GM23248 (cell line): ENCODE measurements at regions not wholly inside any gene's neighbourhood (a gene's known extent, or its start where the extent isn't known, plus 50 kb on each side); places are given as distances from the start of the nearest gene placed in this dataset.

Experiments
- DNase-seq: peaks from one replicate; pipeline ENCODE4 v3.0.0-alpha.2; 2015
- H2AFZ ChIP-seq: fragments of 200-600 bp; sonication (generic); 2 replicates; pipeline ENCODE4 v1.6.1; 2016; ENCODE audit warnings: antibody characterized with exemption
- H3F3A ChIP-seq: fragments of 200-600 bp; sonication (generic); 2 replicates; pipeline ENCODE4 v1.6.1; 2016; ENCODE audit warnings: mild to moderate bottlenecking, antibody characterized with exemption, mixed run types; ENCODE audit not compliant: insufficient read depth
- H3K27ac ChIP-seq: fragments of 200-600 bp; sonication (generic); 2 replicates; pipeline ENCODE4 v1.5.1; 2016; ENCODE audit warnings: mild to moderate bottlenecking
- H3K27me3 ChIP-seq: fragments of 200-600 bp; sonication (generic); replicated peaks from 2 replicates; pipeline ENCODE4 v1.6.1; 2016; ENCODE audit warnings: mild to moderate bottlenecking; ENCODE audit not compliant: insufficient read depth
- H3K36me3 ChIP-seq: fragments of 200-600 bp; sonication (generic); 2 replicates; pipeline ENCODE4 v1.6.1; 2016; ENCODE audit warnings: low read depth, mild to moderate bottlenecking
- H3K4me1 ChIP-seq: fragments of 200-600 bp; sonication (generic); 2 replicates; pipeline ENCODE4 v1.6.1; 2016; ENCODE audit warnings: mild to moderate bottlenecking; ENCODE audit not compliant: insufficient read depth
- H3K4me2 ChIP-seq: fragments of 200-600 bp; sonication (generic); one replicate; pipeline ENCODE4 v1.6.1; 2016; ENCODE audit warnings: mild to moderate bottlenecking; ENCODE audit not compliant: unreplicated experiment
- H3K4me3 ChIP-seq: fragments of 200-600 bp; sonication (generic); 2 replicates; pipeline ENCODE4 v1.5.1; 2016; ENCODE audit warnings: mild to moderate bottlenecking
- H3K79me2 ChIP-seq: fragments of 200-600 bp; sonication (generic); 2 replicates; pipeline ENCODE4 v1.6.1; 2016; ENCODE audit warnings: mild to moderate bottlenecking; ENCODE audit not compliant: insufficient read depth
- H3K9ac ChIP-seq: fragments of 200-600 bp; sonication (generic); 2 replicates; pipeline ENCODE4 v1.6.1; 2016; ENCODE audit warnings: mild to moderate bottlenecking
- H3K9me2 ChIP-seq: fragments of 200-600 bp; sonication (generic); 2 replicates; pipeline ENCODE4 v1.6.1; 2016; ENCODE audit warnings: mixed run types, mild to moderate bottlenecking, moderate library complexity; ENCODE audit not compliant: insufficient read depth
- H3K9me3 ChIP-seq: fragments of 200-600 bp; sonication (generic); one replicate; pipeline ENCODE4 v1.6.1; 2017; ENCODE audit warnings: low read depth
- H4K20me1 ChIP-seq: fragments of 200-600 bp; sonication (generic); 2 replicates; pipeline ENCODE4 v1.6.0; 2016; ENCODE audit not compliant: insufficient read depth
- EZH2 ChIP-seq: fragments of 200-600 bp; sonication (generic); IDR thresholded peaks from 2 replicates; pipeline ENCODE4 v1.6.1; 2018; ENCODE audit warnings: antibody characterized with exemption, mild to moderate bottlenecking; ENCODE audit not compliant: insufficient read depth, poor library complexity, severe bottlenecking
- EZH2phosphoT487 ChIP-seq: fragments of 200-600 bp; sonication (generic); IDR thresholded peaks from 2 replicates; pipeline ENCODE4 v1.6.1; 2018; ENCODE audit warnings: antibody characterized with exemption, moderate library complexity, mild to moderate bottlenecking, low read depth; ENCODE audit not compliant: insufficient read depth
- WGBS, 2 experiments: methylation state at CpG; one replicate each; pipeline ENCODE4 v1.1.6; 2015 to 2017; ENCODE audit warnings: low lambda C conversion rate in 2 of 2, low coverage in 1 of 2; ENCODE audit errors: missing lambda C conversion rate in 2 of 2; 5-methylcytosine and 5-hydroxymethylcytosine counted together
- in situ Hi-C: fragments of 300-500 bp; cut with MboI; formaldehyde crosslinking; loops from 2 replicates; pipeline ENCODE4 v1.15.0; 2020

DNA sequence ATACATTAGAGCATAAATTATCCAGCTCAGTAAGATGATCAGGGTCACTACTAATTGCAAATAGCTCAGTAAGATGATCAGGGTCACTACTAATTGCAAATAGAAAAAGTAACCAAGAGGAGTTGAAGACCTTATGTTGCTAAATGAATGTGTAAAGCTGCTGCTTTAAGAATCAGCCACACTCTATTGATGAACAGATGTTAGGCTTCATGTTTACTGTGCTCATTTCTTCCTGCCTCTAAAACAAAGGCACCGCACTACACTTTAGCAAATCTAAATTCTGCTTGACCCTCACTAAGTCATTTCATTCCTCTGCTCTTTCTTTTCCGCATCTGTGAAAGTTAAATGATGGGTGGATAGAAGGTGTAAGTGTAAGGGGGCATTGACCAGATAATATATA, 92.6 kb upstream of the PLSCR4 start:
- in situ Hi-C loops, result no loop called here
- TF ChIP-seq EZH2phosphoT487 (no peak), EZH2 (no peak)
- no peak overlapping the region for H3K27ac ChIP-seq
- DNase-seq, result no peak
- no peak overlapping the region for H2AFZ ChIP-seq
- peaks cover 12% of the 10 kb centered on the region; the same call in 1 of the 2 replicates for H3K4me1 ChIP-seq
- no peaks in the 10 kb centered on the region for H3F3A ChIP-seq
- H3K4me2 ChIP-seq, result no peak overlapping the region
- H3K79me2 ChIP-seq, result no peaks in the 10 kb centered on the region
- H3K9me3 ChIP-seq, result no peaks in the 10 kb centered on the region
- no peak overlapping the region for H3K4me3 ChIP-seq
- H3K36me3 ChIP-seq, result no peaks in the 10 kb centered on the region
- 45 to 49% methylated on average over 2 of the region's 2 CpGs for WGBS, 2 experiments
- H3K9ac ChIP-seq, result no peak overlapping the region
- H3K9me2 ChIP-seq, result no peaks in the 10 kb centered on the region
- no peaks in the 10 kb centered on the region; the same call in 1 of the 2 replicates for H3K27me3 ChIP-seq
- H4K20me1 ChIP-seq, result no peaks in the 10 kb centered on the region

DNA sequence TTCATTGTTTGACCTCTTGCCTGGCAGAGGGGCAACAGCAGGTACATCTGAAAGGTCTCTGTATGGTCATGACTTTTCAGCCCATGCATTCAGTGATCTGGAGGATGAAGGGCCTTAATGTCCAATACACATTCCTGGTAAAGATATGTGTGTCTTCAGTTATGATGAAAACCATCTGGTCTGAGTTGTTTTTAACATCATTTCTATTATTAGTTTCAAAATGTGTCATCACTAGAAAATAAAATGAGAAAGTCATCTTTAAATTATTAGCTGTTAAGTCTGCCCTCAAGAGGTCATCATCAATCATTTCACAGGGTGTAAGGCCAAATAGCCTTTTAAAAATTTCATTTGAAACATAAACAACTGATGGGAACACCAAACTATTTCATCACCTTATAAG, 92.1 kb upstream of the PLSCR4 start:
- DNase-seq, result peak; percentile 65
- Histone ChIP-seq H3K4me3 (no peak overlapping the region), H4K20me1 (no peaks in the 10 kb centered on the region), H3K4me1 (peaks cover 12% of the 10 kb centered on the region; the same call in 1 of the 2 replicates), H3K9me2 (no peaks in the 10 kb centered on the region), H3K27ac (no peak overlapping the region), H3K27me3 (no peaks in the 10 kb centered on the region; the same call in 1 of the 2 replicates), H3K36me3 (no peaks in the 10 kb centered on the region), H3K79me2 (no peaks in the 10 kb centered on the region), H3F3A (no peaks in the 10 kb centered on the region), H3K9ac (no peak overlapping the region), H3K4me2 (no peak overlapping the region), H3K9me3 (no peaks in the 10 kb centered on the region), H2AFZ (no peak overlapping the region)
- TF ChIP-seq EZH2 (no peak), EZH2phosphoT487 (peak; percentile 96)
- in situ Hi-C loops, result no loop called here

DNA sequence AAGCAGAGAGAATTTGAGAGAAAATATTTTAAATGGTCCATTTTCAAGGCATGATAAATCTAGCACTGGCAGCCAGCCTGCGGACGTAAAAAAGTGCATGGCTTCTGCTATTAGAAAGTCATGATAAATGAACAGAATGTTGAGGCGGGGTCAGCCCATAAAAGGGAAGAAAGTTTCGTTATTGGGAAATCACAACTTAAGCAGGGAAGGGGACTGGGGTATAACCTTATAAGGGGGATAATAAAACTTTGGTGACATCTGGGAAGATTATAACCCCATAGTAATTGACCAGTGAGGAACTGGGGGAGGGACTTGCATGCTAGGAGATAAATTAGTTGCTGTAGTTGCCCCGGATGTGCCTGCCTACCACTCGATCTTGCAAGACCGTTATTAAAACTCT, 88.4 kb upstream of the PLSCR4 start:
- 84 to 86% methylated on average over 7 of the region's 7 CpGs for WGBS, 2 experiments
- no peaks in the 10 kb centered on the region for H3K9me3 ChIP-seq
- DNase-seq, result no peak
- no peak overlapping the region for H3K9ac ChIP-seq
- H4K20me1 ChIP-seq, result no peaks in the 10 kb centered on the region
- in situ Hi-C loops, result loop anchor here (10.0 kb wide), 1 partner anchor 235 kb away; no protein-coding TSS in a partner anchor
- H3F3A ChIP-seq, result no peaks in the 10 kb centered on the region
- no peak overlapping the region for H3K27ac ChIP-seq
- no peaks in the 10 kb centered on the region; the same call in 1 of the 2 replicates for H3K27me3 ChIP-seq
- H3K36me3 ChIP-seq, result no peaks in the 10 kb centered on the region
- H3K4me1 ChIP-seq, result peaks cover 12% of the 10 kb centered on the region; the same call in 1 of the 2 replicates
- no peak overlapping the region for H3K4me3 ChIP-seq
- H3K4me2 ChIP-seq, result no peak overlapping the region
- no peaks in the 10 kb centered on the region for H3K9me2 ChIP-seq
- TF ChIP-seq EZH2 (no peak), EZH2phosphoT487 (no peak)
- H2AFZ ChIP-seq, result no peak overlapping the region
- H3K79me2 ChIP-seq, result no peaks in the 10 kb centered on the region

DNA sequence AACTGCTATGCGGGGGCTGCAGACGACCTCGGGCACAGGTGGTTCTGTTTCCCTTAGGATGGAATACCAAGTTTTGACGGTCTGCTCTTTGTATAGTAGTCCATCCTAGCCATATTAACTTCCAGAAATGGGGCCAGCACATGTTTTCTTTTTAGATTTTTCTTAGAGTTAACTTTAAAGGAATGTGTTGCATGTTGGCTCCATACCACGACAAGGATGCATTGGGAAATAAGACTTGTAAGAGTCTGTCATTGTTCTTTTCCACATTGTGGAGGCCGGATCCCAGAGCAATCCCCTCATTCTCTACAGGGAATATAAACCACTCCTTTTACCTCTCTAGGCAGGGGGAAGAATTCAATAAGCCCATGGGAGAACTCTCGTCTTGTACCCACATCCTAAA, 87.1 kb upstream of the PLSCR4 start:
- no peak overlapping the region for H2AFZ ChIP-seq
- H3K27ac ChIP-seq, result no peak overlapping the region
- H3K79me2 ChIP-seq, result no peaks in the 10 kb centered on the region
- no peaks in the 10 kb centered on the region for H3K27me3 ChIP-seq
- H3K4me3 ChIP-seq, result no peak overlapping the region
- no peaks in the 10 kb centered on the region for H3K36me3 ChIP-seq
- H4K20me1 ChIP-seq, result no peaks in the 10 kb centered on the region
- in situ Hi-C loops, result loop anchor here (10.0 kb wide), 1 partner anchor 237 kb away; no protein-coding TSS in a partner anchor
- no peaks in the 10 kb centered on the region for H3K9me2 ChIP-seq
- H3K4me1 ChIP-seq, result peaks cover 6% of the 10 kb centered on the region; the same call in 1 of the 2 replicates
- no peak for TF ChIP-seq EZH2phosphoT487
- TF ChIP-seq EZH2, result no peak
- no peak overlapping the region for H3K4me2 ChIP-seq
- no peaks in the 10 kb centered on the region for H3F3A ChIP-seq
- H3K9me3 ChIP-seq, result no peaks in the 10 kb centered on the region
- peak; percentile 20 for DNase-seq
- WGBS, 2 experiments, result 77 to 83% methylated on average over 7 of the region's 7 CpGs
- H3K9ac ChIP-seq, result no peak overlapping the region

DNA sequence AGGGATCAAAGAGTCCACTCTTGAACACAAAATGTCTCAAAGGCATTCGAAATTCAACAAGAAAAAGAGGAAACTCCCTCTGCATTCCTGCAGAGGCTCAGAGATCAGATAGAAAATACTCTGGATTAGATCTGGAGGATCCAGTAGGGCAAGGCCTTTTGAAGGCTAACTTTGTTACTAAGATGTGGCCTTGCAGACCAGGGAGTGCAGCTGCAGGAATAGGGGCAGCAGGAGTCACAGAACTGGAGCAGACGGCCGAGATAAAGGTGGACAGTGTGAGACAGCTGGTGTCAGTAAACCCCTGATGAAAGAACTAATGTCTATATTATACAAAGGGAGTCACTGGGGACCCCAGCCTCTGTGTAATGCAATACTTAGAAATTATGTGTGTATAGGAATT, 84.5 kb upstream of the PLSCR4 start:
- Histone ChIP-seq H3K27ac (no peak overlapping the region), H3K36me3 (no peaks in the 10 kb centered on the region), H3K79me2 (no peaks in the 10 kb centered on the region), H4K20me1 (no peaks in the 10 kb centered on the region), H3F3A (no peaks in the 10 kb centered on the region), H3K4me2 (no peak overlapping the region), H3K27me3 (no peaks in the 10 kb centered on the region), H3K4me1 (no peaks in the 10 kb centered on the region), H3K9ac (no peak overlapping the region), H3K9me3 (no peaks in the 10 kb centered on the region), H2AFZ (no peak overlapping the region), H3K9me2 (no peaks in the 10 kb centered on the region), H3K4me3 (no peak overlapping the region)
- WGBS, 2 experiments, result 86% methylated on average over 3 of the region's 3 CpGs
- in situ Hi-C loops, result loop anchor here (10.0 kb wide), 1 partner anchor 239 kb away; no protein-coding TSS in a partner anchor
- TF ChIP-seq EZH2phosphoT487 (no peak), EZH2 (no peak)
- DNase-seq, result no peak
